Hepatocyte (in vitro differentiated cells): ENCODE measurements at regions not wholly inside any gene's neighbourhood (a gene's known extent, or its start where the extent isn't known, plus 50 kb on each side); places are given as distances from the start of the nearest gene placed in this dataset.

Source experiments
- DNase-seq: peaks from one replicate; pipeline ENCODE4 v3.0.0-alpha.2; 2016; ENCODE audit warnings: low spot score
- H2AFZ ChIP-seq: fragments of 200-600 bp; sonication (generic); 2 replicates; pipeline ENCODE4 v1.6.0; 2016; ENCODE audit warnings: antibody characterized with exemption, mild to moderate bottlenecking
- H3K27ac ChIP-seq: fragments of 200-600 bp; sonication (generic); 2 replicates; pipeline ENCODE4 v1.5.1; 2016; ENCODE audit warnings: mild to moderate bottlenecking
- H3K27me3 ChIP-seq: fragments of 200-600 bp; sonication (generic); 2 replicates; pipeline ENCODE4 v1.6.1; 2016
- H3K36me3 ChIP-seq: fragments of 200-600 bp; sonication (generic); replicated peaks from 2 replicates; pipeline ENCODE4 v1.5.1; 2016; ENCODE audit warnings: low read depth; ENCODE audit not compliant: insufficient read depth
- H3K4me1 ChIP-seq: fragments of 200-600 bp; sonication (generic); 2 replicates; pipeline ENCODE4 v1.5.1; 2016; ENCODE audit warnings: mild to moderate bottlenecking, moderate library complexity; ENCODE audit not compliant: insufficient read depth
- H3K4me2 ChIP-seq: fragments of 200-600 bp; sonication (generic); 2 replicates; pipeline ENCODE4 v1.6.0; 2016
- H3K4me3 ChIP-seq: fragments of 200-600 bp; sonication (generic); 2 replicates; pipeline ENCODE4 v1.5.1; 2016; ENCODE audit warnings: mild to moderate bottlenecking
- H3K79me2 ChIP-seq: fragments of 200-600 bp; sonication (generic); 2 replicates; pipeline ENCODE4 v1.6.0; 2017; ENCODE audit warnings: mild to moderate bottlenecking
- H3K9me2 ChIP-seq: fragments of 200-600 bp; sonication (generic); replicated peaks from 2 replicates; pipeline ENCODE4 v1.6.0; 2017; ENCODE audit warnings: mild to moderate bottlenecking; ENCODE audit not compliant: insufficient read depth
- H3K9me3 ChIP-seq: fragments of 200-600 bp; sonication (generic); 2 replicates; pipeline ENCODE4 v1.5.1; 2016; ENCODE audit warnings: low read depth, mild to moderate bottlenecking
- H4K20me1 ChIP-seq: fragments of 200-600 bp; sonication (generic); 2 replicates; pipeline ENCODE4 v1.6.0; 2016; ENCODE audit warnings: mild to moderate bottlenecking; ENCODE audit not compliant: insufficient read depth, poor library complexity, severe bottlenecking
- CTCF ChIP-seq: fragments of 200-600 bp; sonication (generic); IDR thresholded peaks from 2 replicates; pipeline ENCODE4 v1.5.1; 2016; ENCODE audit warnings: antibody characterized with exemption, mild to moderate bottlenecking; ENCODE audit not compliant: poor library complexity
- EZH2 ChIP-seq: fragments of 200-600 bp; sonication (generic); IDR thresholded peaks from 2 replicates; pipeline ENCODE4 v1.6.1; 2016; ENCODE audit warnings: antibody characterized with exemption, mild to moderate bottlenecking, borderline replicate concordance
- EZH2phosphoT487 ChIP-seq: fragments of 200-600 bp; sonication (generic); IDR thresholded peaks from one replicate; pipeline ENCODE4 v1.6.1; 2018; ENCODE audit warnings: antibody characterized with exemption, mild to moderate bottlenecking, low read depth, moderate library complexity; ENCODE audit not compliant: unreplicated experiment, severe bottlenecking
- WGBS: methylation state at CpG from one replicate; pipeline ENCODE4 v1.1.6; 2016; ENCODE audit warnings: low lambda C conversion rate; ENCODE audit errors: missing lambda C conversion rate; 5-methylcytosine and 5-hydroxymethylcytosine counted together

DNA sequence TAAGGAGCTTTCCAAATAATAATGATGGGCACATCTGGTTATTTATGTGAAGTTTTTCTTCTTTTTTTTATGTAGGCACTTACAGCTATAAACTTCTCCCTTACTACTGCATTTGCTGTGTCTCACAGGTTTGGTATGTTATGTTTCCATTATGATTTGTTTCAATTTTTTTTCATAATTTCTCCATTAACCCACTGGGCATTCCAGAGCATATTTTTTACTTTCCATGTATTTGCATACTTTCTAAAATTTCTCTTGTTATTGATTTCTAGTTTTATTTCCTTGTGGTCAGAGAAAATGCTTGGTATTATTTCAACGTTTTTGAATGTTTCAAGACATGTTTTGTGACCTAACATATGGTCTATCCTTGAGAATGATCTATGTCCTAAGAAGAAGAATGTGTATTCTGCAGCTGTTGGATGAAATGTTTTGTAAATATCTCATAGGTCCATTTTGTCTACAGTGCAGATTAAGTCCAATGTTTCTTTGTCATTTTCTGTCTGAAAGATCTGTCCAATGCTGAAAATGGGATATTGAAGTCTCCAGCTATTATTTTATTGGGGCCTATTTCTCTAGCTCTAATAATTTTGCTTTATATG, 362.1 kb downstream of the DDX10 start:
- TF ChIP-seq EZH2phosphoT487 (no peak), CTCF (no peak)
- no peak overlapping the region for H3K4me2 ChIP-seq
- no peak for DNase-seq
- H3K4me3 ChIP-seq, result no peak overlapping the region
- no peaks in the 10 kb centered on the region for H3K9me2 ChIP-seq
- no peak overlapping the region for H3K27ac ChIP-seq
- WGBS, result 55% methylated on average over 1 of the region's 1 CpG
- no peaks in the 10 kb centered on the region for H3K4me1 ChIP-seq
- H3K79me2 ChIP-seq, result no peaks in the 10 kb centered on the region
- peaks cover 3% of the 10 kb centered on the region for H3K9me3 ChIP-seq
- H4K20me1 ChIP-seq, result no peaks in the 10 kb centered on the region
- no peak overlapping the region for H2AFZ ChIP-seq
- no peaks in the 10 kb centered on the region for H3K36me3 ChIP-seq
- H3K27me3 ChIP-seq, result no peaks in the 10 kb centered on the region

- no peaks in the 10 kb centered on the region for H3K9me2 ChIP-seq
- TF ChIP-seq EZH2phosphoT487 (no peak), EZH2 (no peak), CTCF (no peak)
- 58% methylated on average over 2 of the region's 2 CpGs for WGBS
- no peaks in the 10 kb centered on the region for H4K20me1 ChIP-seq
- no peak overlapping the region for H2AFZ ChIP-seq
- no peaks in the 10 kb centered on the region for H3K4me1 ChIP-seq
- H3K4me3 ChIP-seq, result no peak overlapping the region
- no peak overlapping the region for H3K27ac ChIP-seq
- no peak for DNase-seq
- H3K4me2 ChIP-seq, result no peak overlapping the region
- no peaks in the 10 kb centered on the region for H3K36me3 ChIP-seq
- H3K79me2 ChIP-seq, result no peaks in the 10 kb centered on the region
- peaks cover 3% of the 10 kb centered on the region for H3K9me3 ChIP-seq
- no peaks in the 10 kb centered on the region for H3K27me3 ChIP-seq
These were observed 363.0 kb downstream of the DDX10 start for GRCh38 chr11:109027851-109028250.

GRCh38 chr11:109029927-109030326, 365.1 kb downstream of the DDX10 start:
- TF ChIP-seq EZH2 (no peak), EZH2phosphoT487 (no peak), CTCF (no peak)
- Histone ChIP-seq H3K79me2 (no peaks in the 10 kb centered on the region), H3K27ac (no peak overlapping the region), H3K27me3 (no peaks in the 10 kb centered on the region), H3K9me2 (no peaks in the 10 kb centered on the region), H3K4me2 (no peak overlapping the region), H3K9me3 (no peaks in the 10 kb centered on the region), H3K4me1 (no peaks in the 10 kb centered on the region), H4K20me1 (no peaks in the 10 kb centered on the region), H3K4me3 (no peak overlapping the region), H3K36me3 (no peaks in the 10 kb centered on the region), H2AFZ (no peak overlapping the region)
- WGBS, result 64% methylated on average over 5 of the region's 5 CpGs
- DNase-seq, result no peak
